ENCODE measurements at regions not wholly inside any gene's neighbourhood (a gene's known extent, or its start where the extent isn't known, plus 50 kb on each side); places are given as distances from the start of the nearest gene placed in this dataset.

- TF ChIP-seq, protein P1, sequence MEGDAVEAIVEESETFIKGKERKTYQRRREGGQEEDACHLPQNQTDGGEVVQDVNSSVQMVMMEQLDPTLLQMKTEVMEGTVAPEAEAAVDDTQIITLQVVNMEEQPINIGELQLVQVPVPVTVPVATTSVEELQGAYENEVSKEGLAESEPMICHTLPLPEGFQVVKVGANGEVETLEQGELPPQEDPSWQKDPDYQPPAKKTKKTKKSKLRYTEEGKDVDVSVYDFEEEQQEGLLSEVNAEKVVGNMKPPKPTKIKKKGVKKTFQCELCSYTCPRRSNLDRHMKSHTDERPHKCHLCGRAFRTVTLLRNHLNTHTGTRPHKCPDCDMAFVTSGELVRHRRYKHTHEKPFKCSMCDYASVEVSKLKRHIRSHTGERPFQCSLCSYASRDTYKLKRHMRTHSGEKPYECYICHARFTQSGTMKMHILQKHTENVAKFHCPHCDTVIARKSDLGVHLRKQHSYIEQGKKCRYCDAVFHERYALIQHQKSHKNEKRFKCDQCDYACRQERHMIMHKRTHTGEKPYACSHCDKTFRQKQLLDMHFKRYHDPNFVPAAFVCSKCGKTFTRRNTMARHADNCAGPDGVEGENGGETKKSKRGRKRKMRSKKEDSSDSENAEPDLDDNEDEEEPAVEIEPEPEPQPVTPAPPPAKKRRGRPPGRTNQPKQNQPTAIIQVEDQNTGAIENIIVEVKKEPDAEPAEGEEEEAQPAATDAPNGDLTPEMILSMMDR (IDR thresholded peaks at IDR 0.05) = no peak
- TF ChIP-seq POLR2A (IDR thresholded peaks at IDR 0.05) = no peak
Observed at GRCh38 chr5:38736089-38736488, 109.7 kb upstream of the OSMR start.

All from right lobe of liver (tissue), 4 donors.